ENCODE measurements at regions not wholly inside any gene's neighbourhood (a gene's known extent, or its start where the extent isn't known, plus 50 kb on each side); places are given as distances from the start of the nearest gene placed in this dataset.
"Not testable (repeated sequence)": the region's sequence is repeated elsewhere in the genome, so short reads cannot be mapped to it uniquely, and the experiment has no call there.

DNA sequence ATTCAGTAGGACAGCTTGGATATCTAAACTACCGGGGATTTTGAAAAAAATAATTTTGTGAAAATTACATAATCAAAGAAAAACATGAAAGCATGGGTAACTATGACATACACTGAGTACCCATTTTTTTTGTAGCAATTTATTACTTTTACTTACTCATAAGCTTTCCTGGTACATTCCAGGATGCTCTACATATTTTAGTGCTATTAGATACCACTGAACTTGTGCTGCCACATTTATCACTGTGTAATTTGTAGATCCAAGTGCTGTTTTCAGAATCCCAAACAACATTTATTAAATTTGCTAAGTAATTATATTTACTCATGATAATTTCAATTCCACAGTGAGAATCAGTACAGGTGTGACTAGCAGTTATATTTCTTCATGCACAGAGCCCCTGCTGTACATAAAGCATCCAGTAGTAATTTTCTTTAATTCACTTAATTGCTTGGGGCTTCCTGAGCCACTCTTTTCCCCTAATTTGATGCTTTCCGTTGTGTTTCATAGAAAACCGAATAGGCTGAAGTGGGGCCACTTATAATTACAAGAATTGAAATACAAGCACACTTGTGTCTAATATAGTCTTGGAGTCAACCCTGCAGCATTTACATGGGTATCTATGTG, 2254.4 kb downstream of the ARAP2 start:
- Histone ChIP-seq H3K27ac (no peak overlapping the region), H3K4me3 (no peak overlapping the region), H3K27me3 (no peaks in the 10 kb centered on the region), H3K4me1 (no peaks in the 10 kb centered on the region), H3K9me3 (no peaks in the 10 kb centered on the region), H3K36me3 (no peaks in the 10 kb centered on the region)
- ATAC-seq (ENCODE audit: low FRiP score in 2 of 2) (no peak), DNase-seq (no peak)
- no peak for TF ChIP-seq POLR2AphosphoS5 (IDR thresholded peaks at IDR 0.05)
- TF ChIP-seq POLR2A (IDR thresholded peaks at IDR 0.05): no peak
- no peak for TF ChIP-seq EP300 (IDR thresholded peaks at IDR 0.05)
- TF ChIP-seq, protein P1, sequence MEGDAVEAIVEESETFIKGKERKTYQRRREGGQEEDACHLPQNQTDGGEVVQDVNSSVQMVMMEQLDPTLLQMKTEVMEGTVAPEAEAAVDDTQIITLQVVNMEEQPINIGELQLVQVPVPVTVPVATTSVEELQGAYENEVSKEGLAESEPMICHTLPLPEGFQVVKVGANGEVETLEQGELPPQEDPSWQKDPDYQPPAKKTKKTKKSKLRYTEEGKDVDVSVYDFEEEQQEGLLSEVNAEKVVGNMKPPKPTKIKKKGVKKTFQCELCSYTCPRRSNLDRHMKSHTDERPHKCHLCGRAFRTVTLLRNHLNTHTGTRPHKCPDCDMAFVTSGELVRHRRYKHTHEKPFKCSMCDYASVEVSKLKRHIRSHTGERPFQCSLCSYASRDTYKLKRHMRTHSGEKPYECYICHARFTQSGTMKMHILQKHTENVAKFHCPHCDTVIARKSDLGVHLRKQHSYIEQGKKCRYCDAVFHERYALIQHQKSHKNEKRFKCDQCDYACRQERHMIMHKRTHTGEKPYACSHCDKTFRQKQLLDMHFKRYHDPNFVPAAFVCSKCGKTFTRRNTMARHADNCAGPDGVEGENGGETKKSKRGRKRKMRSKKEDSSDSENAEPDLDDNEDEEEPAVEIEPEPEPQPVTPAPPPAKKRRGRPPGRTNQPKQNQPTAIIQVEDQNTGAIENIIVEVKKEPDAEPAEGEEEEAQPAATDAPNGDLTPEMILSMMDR (IDR thresholded peaks at IDR 0.05): no peak
- 63 to 66% methylated on average over 3 of the region's 3 CpGs for WGBS, 2 donors

DNA sequence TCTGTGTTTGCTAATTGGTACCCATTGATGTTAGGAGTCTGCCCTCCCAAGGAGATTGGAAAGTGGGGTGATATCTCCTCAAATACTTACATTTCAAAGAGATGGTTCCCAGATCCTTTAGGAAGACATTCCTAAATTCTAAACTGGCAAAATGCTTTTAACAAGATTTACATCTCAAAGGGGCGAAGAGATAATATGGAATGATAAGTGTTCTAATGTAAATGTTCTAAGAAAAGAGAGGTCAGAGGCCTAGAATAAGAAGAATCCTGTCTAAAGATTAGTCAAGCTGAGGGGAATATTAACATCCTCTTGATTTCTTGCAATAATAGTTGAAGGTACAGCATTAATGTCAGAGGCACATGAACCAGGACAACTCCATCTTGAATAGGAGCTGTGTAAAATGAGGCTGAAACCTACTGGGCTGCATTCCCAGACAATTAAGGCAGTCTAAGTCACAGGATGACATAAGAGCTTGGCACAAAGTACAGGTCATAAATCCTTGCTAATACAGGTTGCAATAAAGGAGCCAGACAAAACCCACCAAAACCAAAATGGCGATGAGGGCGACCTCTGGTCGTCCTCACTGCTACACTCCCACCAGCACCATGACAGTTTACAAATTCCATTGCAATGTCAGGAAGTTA, 2248.1 kb downstream of the ARAP2 start:
- no peak overlapping the region for H3K4me3 ChIP-seq
- no peak for DNase-seq
- ATAC-seq (ENCODE audit: low FRiP score in 2 of 2): no peak
- no peak for TF ChIP-seq EP300 (IDR thresholded peaks at IDR 0.05)
- no peak for TF ChIP-seq POLR2A (IDR thresholded peaks at IDR 0.05)
- TF ChIP-seq POLR2AphosphoS5 (IDR thresholded peaks at IDR 0.05): no peak
- TF ChIP-seq, protein P1 (IDR thresholded peaks at IDR 0.05): no peak
- no peaks in the 10 kb centered on the region for H3K9me3 ChIP-seq
- no peaks in the 10 kb centered on the region for H3K27me3 ChIP-seq
- 89 to 92% methylated on average over 4 of the region's 4 CpGs for WGBS, 2 donors
- H3K27ac ChIP-seq: no peak overlapping the region
- H3K36me3 ChIP-seq: no peaks in the 10 kb centered on the region
- no peaks in the 10 kb centered on the region for H3K4me1 ChIP-seq

DNA sequence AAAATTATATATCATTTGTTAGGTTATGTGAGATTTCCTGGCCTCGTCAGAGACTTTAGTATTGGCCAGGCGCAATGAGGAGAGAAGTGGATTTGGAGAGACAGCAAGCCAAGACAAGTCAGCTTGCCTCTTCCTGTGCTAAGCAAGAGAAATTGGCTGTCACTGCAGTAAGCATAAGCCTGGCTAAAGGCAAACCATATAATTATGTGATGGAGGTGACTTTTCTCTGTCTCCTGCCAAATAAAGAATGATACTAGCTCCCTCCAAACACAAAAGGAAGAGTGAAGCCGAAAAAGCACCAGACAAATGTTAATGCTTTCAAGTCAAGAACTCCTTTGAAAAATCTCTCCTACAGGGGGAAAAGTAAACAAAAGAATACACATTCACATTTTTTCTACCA, 2246.0 kb downstream of the ARAP2 start:
- WGBS, 2 donors: 48 to 58% methylated on average over 3 of the region's 3 CpGs
- ATAC-seq (ENCODE audit: low FRiP score in 2 of 2) (no peak), DNase-seq (no peak)
- Histone ChIP-seq H3K27ac (no peak overlapping the region), H3K36me3 (no peaks in the 10 kb centered on the region), H3K4me3 (no peak overlapping the region), H3K27me3 (no peaks in the 10 kb centered on the region), H3K9me3 (no peaks in the 10 kb centered on the region), H3K4me1 (no peaks in the 10 kb centered on the region)
- no peak for TF ChIP-seq POLR2A (IDR thresholded peaks at IDR 0.05)
- TF ChIP-seq, protein P1 (IDR thresholded peaks at IDR 0.05): no peak
- no peak for TF ChIP-seq POLR2AphosphoS5 (IDR thresholded peaks at IDR 0.05)

GRCh38 chr4:34000356-34000755, 2244.0 kb downstream of the ARAP2 start:
- H3K36me3 ChIP-seq: no peaks in the 10 kb centered on the region
- H3K4me3 ChIP-seq: no peak overlapping the region
- DNase-seq (no peak), ATAC-seq (ENCODE audit: low FRiP score in 2 of 2) (no peak)
- 82 to 84% methylated on average over 3 of the region's 3 CpGs for WGBS, 2 donors
- no peak overlapping the region for H3K27ac ChIP-seq
- H3K9me3 ChIP-seq: no peaks in the 10 kb centered on the region
- no peaks in the 10 kb centered on the region for H3K4me1 ChIP-seq
- no peak for TF ChIP-seq POLR2AphosphoS5 (IDR thresholded peaks at IDR 0.05)
- TF ChIP-seq, protein P1 (IDR thresholded peaks at IDR 0.05): no peak
- TF ChIP-seq EP300 (IDR thresholded peaks at IDR 0.05): no peak
- TF ChIP-seq POLR2A (IDR thresholded peaks at IDR 0.05): no peak
- H3K27me3 ChIP-seq: no peaks in the 10 kb centered on the region

- not testable (repeated sequence) for DNase-seq; H3K36me3 ChIP-seq; ATAC-seq (ENCODE audit: low FRiP score in 2 of 2); H3K4me1 ChIP-seq; H3K4me3 ChIP-seq; H3K9me3 ChIP-seq; H3K27me3 ChIP-seq; H3K27ac ChIP-seq
- 82 to 90% methylated on average over 1 of the region's 1 CpG for WGBS, 2 donors
Observed at GRCh38 chr4:34006540-34006939, 2237.8 kb downstream of the ARAP2 start.
